ENCODE measurements at regions not wholly inside any gene's neighbourhood (a gene's known extent, or its start where the extent isn't known, plus 50 kb on each side); places are given as distances from the start of the nearest gene placed in this dataset.

DNA sequence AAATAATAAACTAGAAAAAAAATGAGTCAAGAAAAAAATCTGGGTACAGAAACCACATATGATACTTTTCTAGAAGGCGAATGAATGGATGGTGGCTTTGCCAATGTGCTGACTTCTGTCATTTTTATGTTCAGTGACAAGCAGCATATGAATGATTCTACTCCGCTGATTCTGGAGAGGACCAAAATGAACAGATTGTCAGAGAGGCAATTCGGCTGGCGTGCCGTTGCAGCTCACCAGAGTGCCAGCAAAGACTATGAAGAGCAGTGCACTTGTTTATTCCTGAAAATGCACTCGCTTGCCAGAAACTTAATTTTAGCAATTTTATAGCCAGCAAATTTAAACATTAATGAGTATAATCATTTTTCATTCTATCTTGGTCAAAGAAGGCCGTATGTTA, 105.9 kb upstream of the NYAP2 start:
- DNase-seq: no peak
- Histone ChIP-seq H3K4me3 (ENCODE audit: low read length) (no peak overlapping the region), H4K8ac (ENCODE audit: low read depth, low read length) (no peak overlapping the region), H2BK5ac (ENCODE audit: low read length) (no peak overlapping the region), H4K5ac (ENCODE audit: low read length) (no peak overlapping the region), H3K4me2 (ENCODE audit: low read length) (no peak overlapping the region), H3K56ac (ENCODE audit: low read length) (no peak overlapping the region), H3K36me3 (ENCODE audit: control insufficient read depth, insufficient read depth, low read length) (no peaks in the 10 kb centered on the region), H3K9ac (ENCODE audit: low read length) (no peak overlapping the region), H3K27ac (ENCODE audit: low read depth, low read length) (no peak overlapping the region), H2BK120ac (ENCODE audit: low read depth, low read length) (no peak overlapping the region), H3K4me1 (ENCODE audit: control insufficient read depth, low read depth, low read length) (no peaks in the 10 kb centered on the region), H3K79me2 (ENCODE audit: control insufficient read depth, insufficient read depth, low read length) (no peaks in the 10 kb centered on the region), H3K18ac (ENCODE audit: low read length) (no peak overlapping the region), H2AK5ac (ENCODE audit: low read length) (no peak overlapping the region), H3K79me1 (ENCODE audit: low read length) (no peaks in the 10 kb centered on the region), H3K4ac (ENCODE audit: low read depth, low read length) (no peak overlapping the region), H3K27me3 (ENCODE audit: insufficient read depth, low read length, poor library complexity) (no peaks in the 10 kb centered on the region), H3K23ac (ENCODE audit: low read length) (no peak overlapping the region), H2BK15ac (replicated peaks; ENCODE audit: low read depth) (no peak overlapping the region)
- WGBS (ENCODE audit: extremely low coverage, insufficient coverage, low lambda C conversion rate): no CpG with 5 or more reads among the region's 7 CpGs

DNA sequence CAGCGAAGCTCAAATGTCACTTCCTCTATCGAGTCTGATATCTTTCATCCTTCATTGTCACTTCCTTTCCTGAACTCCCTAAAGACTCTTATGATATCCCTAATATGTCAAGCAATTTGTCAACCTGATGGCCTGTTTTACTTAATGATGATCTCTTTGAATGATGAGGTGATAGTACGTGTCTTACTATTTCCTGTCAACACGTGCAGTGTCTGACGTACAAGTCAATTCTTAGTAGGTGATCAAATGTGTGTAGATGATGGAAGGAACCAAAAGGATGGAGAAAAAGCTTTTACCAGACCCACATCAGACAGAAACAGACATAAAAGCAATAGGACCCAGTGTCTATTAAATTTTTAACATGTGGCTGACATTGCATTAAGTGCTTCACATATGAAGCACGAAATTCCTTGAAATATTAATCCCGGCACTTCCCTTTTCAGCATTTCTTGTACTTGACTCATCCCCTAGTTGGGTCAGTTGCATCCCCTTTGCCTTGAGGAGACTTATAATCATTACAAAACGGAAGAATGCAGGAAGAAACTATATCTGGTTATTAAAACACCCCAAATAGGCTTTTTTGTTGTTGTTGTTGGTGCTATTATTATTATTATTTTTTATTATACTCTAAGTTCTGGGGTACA, 108.6 kb upstream of the NYAP2 start:
- Histone ChIP-seq H3K79me1 (ENCODE audit: low read length) (no peaks in the 10 kb centered on the region), H3K36me3 (ENCODE audit: control insufficient read depth, insufficient read depth, low read length) (no peaks in the 10 kb centered on the region), H3K18ac (ENCODE audit: low read length) (no peak overlapping the region), H3K56ac (ENCODE audit: low read length) (no peak overlapping the region), H3K4me2 (ENCODE audit: low read length) (no peak overlapping the region), H4K5ac (ENCODE audit: low read length) (no peak overlapping the region), H3K9ac (ENCODE audit: low read length) (no peak overlapping the region), H2BK5ac (ENCODE audit: low read length) (no peak overlapping the region), H3K27ac (ENCODE audit: low read depth, low read length) (no peak overlapping the region), H2AK5ac (ENCODE audit: low read length) (no peak overlapping the region), H3K4me1 (ENCODE audit: control insufficient read depth, low read depth, low read length) (no peaks in the 10 kb centered on the region), H3K27me3 (ENCODE audit: insufficient read depth, low read length, poor library complexity) (no peaks in the 10 kb centered on the region), H3K4ac (ENCODE audit: low read depth, low read length) (no peak overlapping the region), H3K79me2 (ENCODE audit: control insufficient read depth, insufficient read depth, low read length) (no peaks in the 10 kb centered on the region), H3K23ac (ENCODE audit: low read length) (no peak overlapping the region), H4K8ac (ENCODE audit: low read depth, low read length) (no peak overlapping the region), H2BK120ac (ENCODE audit: low read depth, low read length) (no peak overlapping the region), H3K4me3 (ENCODE audit: low read length) (no peak overlapping the region), H2BK15ac (replicated peaks; ENCODE audit: low read depth) (no peak overlapping the region)
- no CpG with 5 or more reads among the region's 8 CpGs for WGBS (ENCODE audit: extremely low coverage, insufficient coverage, low lambda C conversion rate)
- no peak for DNase-seq

DNA sequence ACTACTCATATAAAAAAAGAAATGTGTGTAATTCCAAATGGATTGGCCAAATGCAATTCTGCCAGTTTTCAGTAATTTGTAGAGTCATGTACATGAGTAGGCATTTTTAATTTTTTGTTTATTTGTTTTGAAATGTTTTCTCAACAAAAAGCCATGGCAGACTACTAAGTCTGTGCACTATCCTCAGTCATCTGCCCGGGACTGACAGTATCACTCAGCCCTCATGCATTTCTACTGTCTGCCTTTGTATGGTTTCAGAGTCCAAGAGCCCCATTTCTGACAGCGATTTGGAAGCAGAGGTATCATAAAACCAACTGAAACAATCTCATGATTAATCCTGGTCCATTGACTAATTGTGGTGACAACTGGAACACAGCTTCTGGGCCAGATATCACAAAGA, 109.9 kb upstream of the NYAP2 start:
- Histone ChIP-seq H3K4me2 (ENCODE audit: low read length) (no peak overlapping the region), H2BK120ac (ENCODE audit: low read depth, low read length) (no peak overlapping the region), H4K5ac (ENCODE audit: low read length) (no peak overlapping the region), H2AK5ac (ENCODE audit: low read length) (no peak overlapping the region), H2BK5ac (ENCODE audit: low read length) (no peak overlapping the region), H3K79me1 (ENCODE audit: low read length) (no peaks in the 10 kb centered on the region), H3K4me3 (ENCODE audit: low read length) (no peak overlapping the region), H3K36me3 (ENCODE audit: control insufficient read depth, insufficient read depth, low read length) (no peaks in the 10 kb centered on the region), H3K27ac (ENCODE audit: low read depth, low read length) (no peak overlapping the region), H3K4me1 (ENCODE audit: control insufficient read depth, low read depth, low read length) (no peaks in the 10 kb centered on the region), H3K18ac (ENCODE audit: low read length) (no peak overlapping the region), H4K8ac (ENCODE audit: low read depth, low read length) (no peak overlapping the region), H3K23ac (ENCODE audit: low read length) (no peak overlapping the region), H3K79me2 (ENCODE audit: control insufficient read depth, insufficient read depth, low read length) (no peaks in the 10 kb centered on the region), H3K56ac (ENCODE audit: low read length) (no peak overlapping the region), H3K4ac (ENCODE audit: low read depth, low read length) (no peak overlapping the region), H2BK15ac (replicated peaks; ENCODE audit: low read depth) (no peak overlapping the region), H3K27me3 (ENCODE audit: insufficient read depth, low read length, poor library complexity) (no peaks in the 10 kb centered on the region), H3K9ac (ENCODE audit: low read length) (no peak overlapping the region)
- no peak for DNase-seq
- WGBS (ENCODE audit: extremely low coverage, insufficient coverage, low lambda C conversion rate): no CpG with 5 or more reads among the region's 2 CpGs

DNA sequence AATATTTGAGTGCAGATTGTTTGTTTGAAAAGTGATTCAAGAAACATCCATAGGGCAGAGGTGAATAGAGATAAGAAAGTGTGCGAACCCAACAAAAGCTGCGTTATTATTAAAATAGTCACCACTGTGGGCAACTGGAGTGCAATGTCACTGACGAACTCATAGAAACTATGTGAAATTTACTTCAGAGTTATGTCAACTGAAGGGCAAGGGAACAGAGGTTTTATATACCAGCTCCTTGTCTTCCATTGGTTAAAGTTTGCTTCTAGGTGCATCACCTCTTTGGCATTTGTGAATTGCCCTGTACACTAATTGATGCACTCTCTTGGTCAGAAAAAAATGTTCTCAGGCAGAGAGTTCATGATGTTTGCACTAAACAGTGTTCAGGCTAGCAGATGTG, 110.5 kb upstream of the NYAP2 start:
- Histone ChIP-seq H3K4me2 (ENCODE audit: low read length) (no peak overlapping the region), H3K79me2 (ENCODE audit: control insufficient read depth, insufficient read depth, low read length) (no peaks in the 10 kb centered on the region), H2BK120ac (ENCODE audit: low read depth, low read length) (no peak overlapping the region), H3K56ac (ENCODE audit: low read length) (no peak overlapping the region), H3K36me3 (ENCODE audit: control insufficient read depth, insufficient read depth, low read length) (no peaks in the 10 kb centered on the region), H3K4ac (ENCODE audit: low read depth, low read length) (no peak overlapping the region), H2BK5ac (ENCODE audit: low read length) (no peak overlapping the region), H3K18ac (ENCODE audit: low read length) (no peak overlapping the region), H4K5ac (ENCODE audit: low read length) (no peak overlapping the region), H3K27ac (ENCODE audit: low read depth, low read length) (no peak overlapping the region), H3K9ac (ENCODE audit: low read length) (no peak overlapping the region), H3K4me1 (ENCODE audit: control insufficient read depth, low read depth, low read length) (no peaks in the 10 kb centered on the region), H3K27me3 (ENCODE audit: insufficient read depth, low read length, poor library complexity) (no peaks in the 10 kb centered on the region), H3K79me1 (ENCODE audit: low read length) (no peaks in the 10 kb centered on the region), H3K23ac (ENCODE audit: low read length) (no peak overlapping the region), H2BK15ac (replicated peaks; ENCODE audit: low read depth) (no peak overlapping the region), H2AK5ac (ENCODE audit: low read length) (no peak overlapping the region), H4K8ac (ENCODE audit: low read depth, low read length) (no peak overlapping the region), H3K4me3 (ENCODE audit: low read length) (no peak overlapping the region)
- no peak for DNase-seq
- no CpG with 5 or more reads among the region's 3 CpGs for WGBS (ENCODE audit: extremely low coverage, insufficient coverage, low lambda C conversion rate)

DNA sequence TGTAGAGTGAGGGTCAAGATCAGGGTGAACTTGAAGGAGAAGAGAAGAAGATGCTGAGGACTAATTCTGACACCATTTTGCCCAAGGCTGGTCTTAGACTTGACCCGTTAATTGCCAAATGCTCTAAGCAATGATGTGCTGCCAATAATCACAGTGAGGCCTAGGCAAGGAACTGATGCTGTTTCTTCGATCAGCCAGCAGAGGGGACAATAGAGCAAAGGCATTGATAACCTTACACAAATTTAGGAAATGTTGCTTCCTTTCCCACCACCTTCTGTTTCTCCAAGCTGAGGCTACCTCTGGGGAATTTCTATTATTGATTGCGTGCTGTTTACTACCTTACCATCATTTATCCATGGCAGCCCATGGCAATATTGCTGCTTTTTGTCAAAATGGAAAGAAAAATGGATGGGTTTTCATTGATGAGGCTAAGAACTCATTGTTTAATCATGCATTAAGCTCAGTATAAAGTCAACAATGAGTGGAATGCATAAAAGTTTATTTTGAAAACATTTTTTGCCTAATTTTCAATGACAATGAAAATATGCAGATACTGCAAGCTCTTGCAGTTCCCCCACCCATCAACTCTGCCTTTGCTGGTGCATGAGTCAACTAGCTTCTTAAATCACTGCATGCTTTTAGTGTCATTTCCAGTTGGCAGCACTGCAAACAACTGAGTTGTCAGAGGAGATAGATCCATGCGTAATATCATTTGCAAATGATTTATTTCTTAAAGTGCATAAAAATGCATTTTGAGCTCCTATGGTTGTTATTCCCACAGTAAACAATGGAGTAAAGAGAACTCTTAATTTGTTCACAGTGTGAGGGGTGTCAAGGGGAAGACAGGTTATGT, 116.4 kb upstream of the NYAP2 start:
- no peak overlapping the region for H3K27ac ChIP-seq (ENCODE audit: low read depth, low read length)

More for the DNA sequence above, 116.4 kb upstream of the NYAP2 start:
- Histone ChIP-seq H2AK5ac (ENCODE audit: low read length) (no peak overlapping the region), H4K5ac (ENCODE audit: low read length) (no peak overlapping the region), H3K18ac (ENCODE audit: low read length) (no peak overlapping the region), H3K23ac (ENCODE audit: low read length) (no peak overlapping the region), H3K56ac (ENCODE audit: low read length) (no peak overlapping the region), H2BK120ac (ENCODE audit: low read depth, low read length) (no peak overlapping the region), H3K27me3 (ENCODE audit: insufficient read depth, low read length, poor library complexity) (no peaks in the 10 kb centered on the region), H3K4me1 (ENCODE audit: control insufficient read depth, low read depth, low read length) (no peaks in the 10 kb centered on the region), H2BK5ac (ENCODE audit: low read length) (no peak overlapping the region), H4K8ac (ENCODE audit: low read depth, low read length) (no peak overlapping the region), H3K79me1 (ENCODE audit: low read length) (no peaks in the 10 kb centered on the region), H3K9ac (ENCODE audit: low read length) (no peak overlapping the region), H3K4ac (ENCODE audit: low read depth, low read length) (no peak overlapping the region), H3K36me3 (ENCODE audit: control insufficient read depth, insufficient read depth, low read length) (no peaks in the 10 kb centered on the region), H3K4me3 (ENCODE audit: low read length) (no peak overlapping the region), H2BK15ac (replicated peaks; ENCODE audit: low read depth) (no peak overlapping the region), H3K4me2 (ENCODE audit: low read length) (no peak overlapping the region), H3K79me2 (ENCODE audit: control insufficient read depth, insufficient read depth, low read length) (no peaks in the 10 kb centered on the region)
- peak; percentile 53 for DNase-seq
- WGBS (ENCODE audit: extremely low coverage, insufficient coverage, low lambda C conversion rate): no CpG with 5 or more reads among the region's 4 CpGs

Measured in mesendoderm (in vitro differentiated cells).